Retina (tissue), 1 donor: ENCODE measurements at regions not wholly inside any gene's neighbourhood (a gene's known extent, or its start where the extent isn't known, plus 50 kb on each side); places are given as distances from the start of the nearest gene placed in this dataset.

Source experiments
- DNase-seq: peaks from one replicate; pipeline ENCODE4 v3.0.0-alpha.2; 2016

- no peak for DNase-seq
These were observed 210.0 kb downstream of the KLHL4 start for GRCh38 chrX:87727620-87728019.

- no peak for DNase-seq
These were observed 210.4 kb downstream of the KLHL4 start for GRCh38 chrX:87728024-87728423.

GRCh38 chrX:87728459-87728858 is 210.9 kb downstream of the KLHL4 start:
- no peak for DNase-seq

- no peak for DNase-seq
These were observed 214.5 kb downstream of the KLHL4 start for GRCh38 chrX:87732133-87732532.

GRCh38 chrX:87736576-87736975 is 219.0 kb downstream of the KLHL4 start:
- no peak for DNase-seq

GRCh38 chrX:87744391-87744790 is 226.8 kb downstream of the KLHL4 start:
- DNase-seq, result no peak

- DNase-seq, result no peak
These were observed 237.9 kb downstream of the KLHL4 start for GRCh38 chrX:87755493-87755892.

GRCh38 chrX:87788976-87789375 is 271.4 kb downstream of the KLHL4 start:
- DNase-seq, result no peak

GRCh38 chrX:87798039-87798438 is 280.4 kb downstream of the KLHL4 start:
- DNase-seq, result no peak

GRCh38 chrX:87805829-87806490 is 288.4 kb downstream of the KLHL4 start:
- no peak for DNase-seq

- DNase-seq, result no peak
These were observed 291.1 kb downstream of the KLHL4 start for GRCh38 chrX:87808576-87809243.

- DNase-seq, result no peak
These were observed 296.0 kb downstream of the KLHL4 start for GRCh38 chrX:87813566-87813965.

- DNase-seq, result no peak
These were observed 329.4 kb downstream of the KLHL4 start for GRCh38 chrX:87846956-87847355.

- no peak for DNase-seq
These were observed 355.8 kb downstream of the KLHL4 start for GRCh38 chrX:87873347-87873941.

- DNase-seq, result no peak
These were observed 356.4 kb downstream of the KLHL4 start for GRCh38 chrX:87874043-87874442.

- DNase-seq, result no peak
These were observed 361.3 kb downstream of the KLHL4 start for GRCh38 chrX:87878926-87879325.

- no peak for DNase-seq
These were observed 372.8 kb downstream of the KLHL4 start for GRCh38 chrX:87890437-87890836.

- no peak for DNase-seq
These were observed 377.8 kb downstream of the KLHL4 start for GRCh38 chrX:87895421-87895820.

GRCh38 chrX:87896057-87896456 is 378.5 kb downstream of the KLHL4 start:
- DNase-seq, result no peak

- no peak for DNase-seq
These were observed 382.8 kb downstream of the KLHL4 start for GRCh38 chrX:87900320-87900908.

GRCh38 chrX:87901060-87901459 is 383.5 kb downstream of the KLHL4 start:
- DNase-seq, result no peak

GRCh38 chrX:87914726-87915125 is 397.1 kb downstream of the KLHL4 start:
- DNase-seq, result no peak

- no peak for DNase-seq
These were observed 407.0 kb downstream of the KLHL4 start for GRCh38 chrX:87924619-87925018.

- DNase-seq, result no peak
These were observed 424.2 kb downstream of the KLHL4 start for GRCh38 chrX:87941841-87942240.
